Fibroblast of pulmonary artery (primary cell): ENCODE measurements at regions not wholly inside any gene's neighbourhood (a gene's known extent, or its start where the extent isn't known, plus 50 kb on each side); places are given as distances from the start of the nearest gene placed in this dataset.
A peak's percentile ranks its signal among the peaks of the same experiment; 100 is the strongest.

Experiments
- DNase-seq: peaks from one replicate; pipeline ENCODE4 v3.0.0-alpha.2; 2010; ENCODE audit warnings: low read depth
- H3K4me3 ChIP-seq: replicated peaks from 2 replicates; pipeline ENCODE4 v1.5.1; 2011; ENCODE audit warnings: low read depth, mild to moderate bottlenecking, control low read depth, low read length, moderate library complexity
- CTCF ChIP-seq: IDR thresholded peaks from 2 replicates; pipeline ENCODE4 v1.5.1; 2011; ENCODE audit warnings: mild to moderate bottlenecking, control low read depth, low read length, inconsistent platforms; ENCODE audit errors: missing control alignments

GRCh38 chrX:39772057-39772832 lies 325.5 kb downstream of the BCOR start:
- DNase-seq: no peak
- TF ChIP-seq CTCF: no peak
- no peak overlapping the region for H3K4me3 ChIP-seq

- TF ChIP-seq CTCF: no peak
- no peak for DNase-seq
- no peak overlapping the region for H3K4me3 ChIP-seq
These were observed 324.6 kb downstream of the BCOR start for GRCh38 chrX:39773150-39773549.

- DNase-seq: peak; percentile 80
- H3K4me3 ChIP-seq: no peak overlapping the region
- TF ChIP-seq CTCF: no peak
These were observed 323.6 kb downstream of the BCOR start for GRCh38 chrX:39773923-39774773.

GRCh38 chrX:39774774-39775328 lies 322.9 kb downstream of the BCOR start:
- TF ChIP-seq CTCF: no peak
- no peak overlapping the region for H3K4me3 ChIP-seq
- no peak for DNase-seq

GRCh38 chrX:39777623-39778025 lies 320.1 kb downstream of the BCOR start:
- no peak for DNase-seq
- no peak for TF ChIP-seq CTCF
- H3K4me3 ChIP-seq: no peak overlapping the region

- no peak for DNase-seq
- TF ChIP-seq CTCF: no peak
- no peak overlapping the region for H3K4me3 ChIP-seq
These were observed 317.6 kb downstream of the BCOR start for GRCh38 chrX:39779952-39780783.
